GM12891 (cell line): ENCODE measurements at regions not wholly inside any gene's neighbourhood (a gene's known extent, or its start where the extent isn't known, plus 50 kb on each side); places are given as distances from the start of the nearest gene placed in this dataset.

Experiments used
- POLR2A ChIP-seq: IDR thresholded peaks from 2 replicates; pipeline ENCODE4 v1.6.1; 2011; ENCODE audit warnings: low read depth, low read length, control low read depth
- SPI1 ChIP-seq: IDR thresholded peaks from 2 replicates; pipeline ENCODE4 v1.6.1; 2011; ENCODE audit warnings: low read depth, low read length, control low read depth

DNA sequence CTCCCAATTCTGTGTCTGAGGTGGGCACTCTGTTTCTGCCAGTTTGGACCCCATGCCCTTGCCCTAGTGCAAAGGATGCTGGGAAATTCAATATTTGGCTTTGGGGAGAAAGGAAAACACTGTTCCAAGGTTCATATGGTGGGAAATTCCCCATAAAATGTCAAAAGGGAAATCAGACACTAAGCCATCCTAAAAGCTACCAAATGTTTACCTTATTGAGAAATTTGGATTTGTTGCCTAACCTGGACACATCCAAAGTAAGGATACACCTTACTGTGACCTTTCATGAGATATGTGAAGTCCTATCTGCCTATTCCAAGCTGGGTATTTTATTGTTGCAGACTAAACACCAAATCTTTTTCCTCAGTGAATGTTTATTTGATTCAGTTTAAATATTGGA lies 109.1 kb downstream of the CYP26A1 start:
- TF ChIP-seq POLR2A (no peak), SPI1 (no peak)
